ENCODE measurements at regions not wholly inside any gene's neighbourhood (a gene's known extent, or its start where the extent isn't known, plus 50 kb on each side); places are given as distances from the start of the nearest gene placed in this dataset.
"Not testable (repeated sequence)": the region's sequence is repeated elsewhere in the genome, so short reads cannot be mapped to it uniquely, and the experiment has no call there.

- WGBS, 2 donors: no CpG with 5 or more reads among the region's 89 CpGs
- intact Hi-C loops (cut with DNase I): not testable (repeated sequence)
These were observed 56.7 kb upstream of the GOLGA8R start for GRCh38 chr15:30470601-30471365.

GRCh38 chr15:30471366-30471749 is 57.3 kb upstream of the GOLGA8R start:
- H3K4me3 ChIP-seq: peak overlapping the region; percentile 38 to 73 (median 47)
- H3K9me3 ChIP-seq; H3K4me1 ChIP-seq; H3K27me3 ChIP-seq; DNase-seq; intact Hi-C loops (cut with DNase I); H3K36me3 ChIP-seq: not testable (repeated sequence)
- H3K27ac ChIP-seq: peak overlapping the region; percentile 62 to 89 (median 78)
- no CpG with 5 or more reads among the region's 34 CpGs for WGBS, 2 donors

More at GRCh38 chr15:30470601-30471365, 56.7 kb upstream of the GOLGA8R start:
- not testable (repeated sequence) for H3K27me3 ChIP-seq, H3K4me1 ChIP-seq, H3K9me3 ChIP-seq, H3K36me3 ChIP-seq, DNase-seq
- Histone ChIP-seq H3K27ac (peak overlapping the region; percentile 62 to 89 (median 78)), H3K4me3 (peak overlapping the region; percentile 38 to 73 (median 47))

DNA sequence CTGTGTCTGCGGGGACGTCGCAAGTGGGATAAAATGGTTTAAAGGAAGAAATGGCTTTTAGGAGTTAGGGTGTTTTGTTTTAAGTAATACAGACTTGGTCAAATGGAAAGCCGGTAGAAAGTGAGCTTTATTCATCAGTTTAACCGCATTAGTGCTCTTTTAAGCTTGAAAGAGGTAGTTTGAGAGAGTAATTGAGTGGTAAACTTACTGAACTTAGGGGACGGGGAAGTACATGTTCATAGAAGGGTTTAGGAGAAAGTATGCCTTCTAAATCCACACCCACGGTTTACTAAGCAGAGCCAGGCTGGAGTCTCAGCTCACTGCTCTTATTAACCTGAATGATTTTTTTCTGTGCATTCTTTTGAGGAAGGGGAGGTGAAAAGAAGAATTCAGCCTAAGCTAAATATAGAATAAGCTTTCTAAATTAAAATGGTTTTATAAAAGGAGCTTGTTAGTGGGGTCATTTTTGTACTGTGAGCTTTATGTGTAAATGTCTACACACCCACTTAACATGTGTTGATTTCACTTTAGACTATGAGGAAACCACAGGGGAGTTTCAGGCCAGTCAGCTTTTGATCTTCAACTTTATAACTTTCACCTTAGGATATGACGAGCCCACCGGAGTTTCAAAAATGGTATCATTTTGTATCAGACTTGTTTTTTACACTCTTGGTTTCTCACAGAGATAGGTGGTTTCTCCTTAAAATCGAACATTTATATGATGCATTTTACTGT is 57.9 kb upstream of the GOLGA8R start:
- H3K9me3 ChIP-seq; DNase-seq; H3K27me3 ChIP-seq; H3K4me1 ChIP-seq; intact Hi-C loops (cut with DNase I); H3K36me3 ChIP-seq; H3K27ac ChIP-seq; H3K4me3 ChIP-seq: not testable (repeated sequence)
- no CpG with 5 or more reads among the region's 10 CpGs for WGBS, 2 donors

DNA sequence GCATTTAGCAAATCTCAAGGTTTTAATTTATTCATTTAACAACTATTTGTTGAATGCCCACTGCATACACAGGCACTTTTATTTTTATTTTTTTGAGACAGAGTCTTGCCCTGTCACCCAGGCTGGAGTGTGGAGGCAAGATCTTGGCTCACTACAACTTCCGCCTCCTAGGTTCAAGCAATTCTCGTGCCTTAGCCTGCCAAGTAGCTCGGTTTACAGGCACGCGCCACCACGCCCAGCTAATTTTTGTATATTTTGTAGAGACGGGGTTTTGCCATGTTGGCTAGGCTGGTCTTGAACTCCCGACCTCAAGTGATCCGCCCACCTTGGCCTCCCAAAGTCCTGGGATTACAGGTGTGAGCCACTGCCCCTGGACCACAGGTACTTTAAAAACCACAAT is 67.0 kb upstream of the GOLGA8Q start:
- intact Hi-C loops (cut with DNase I); H3K4me1 ChIP-seq; DNase-seq; H3K4me3 ChIP-seq; H3K27ac ChIP-seq; H3K9me3 ChIP-seq; H3K36me3 ChIP-seq; H3K27me3 ChIP-seq: not testable (repeated sequence)
- WGBS, 2 donors: 88 to 97% methylated on average over 6 to 9 of the region's 9 CpGs

- intact Hi-C loops (cut with DNase I); H3K27me3 ChIP-seq; H3K4me3 ChIP-seq; H3K4me1 ChIP-seq; H3K27ac ChIP-seq; DNase-seq; H3K36me3 ChIP-seq; H3K9me3 ChIP-seq: not testable (repeated sequence)
- WGBS, 2 donors: 84 to 92% methylated on average over 5 to 8 of the region's 17 CpGs
These were observed 62.6 kb upstream of the GOLGA8Q start for GRCh38 chr15:30489237-30489636.

DNA sequence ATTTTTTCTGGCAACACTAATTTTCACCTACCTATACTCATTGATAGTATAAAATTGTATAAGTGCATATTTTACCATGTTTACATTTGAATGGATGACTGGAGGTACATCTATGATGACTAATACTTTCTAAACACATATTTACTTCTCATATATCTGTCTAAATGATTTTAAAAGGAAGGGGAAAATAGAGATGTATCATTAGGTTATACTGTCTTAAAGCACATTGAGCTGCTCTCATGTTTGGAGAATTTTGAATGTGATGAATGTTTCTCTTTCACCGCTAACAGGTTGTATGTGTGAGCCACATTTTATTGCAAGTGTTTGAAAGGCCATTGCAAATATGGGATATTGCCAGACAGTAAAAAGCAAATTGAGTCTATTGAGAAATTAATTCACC is 61.5 kb upstream of the GOLGA8Q start:
- H3K9me3 ChIP-seq; H3K36me3 ChIP-seq; H3K27ac ChIP-seq; H3K27me3 ChIP-seq; intact Hi-C loops (cut with DNase I); H3K4me1 ChIP-seq; H3K4me3 ChIP-seq; DNase-seq: not testable (repeated sequence)
- WGBS, 2 donors: 67 to 100% methylated on average over 1 of the region's 1 CpG

- WGBS, 2 donors: no CpG with 5 or more reads among the region's 1 CpG
- H3K27ac ChIP-seq; H3K36me3 ChIP-seq; DNase-seq; H3K9me3 ChIP-seq; H3K4me3 ChIP-seq; H3K4me1 ChIP-seq; intact Hi-C loops (cut with DNase I); H3K27me3 ChIP-seq: not testable (repeated sequence)
These were observed 57.9 kb upstream of the GOLGA8Q start for GRCh38 chr15:30493947-30494346.

DNA sequence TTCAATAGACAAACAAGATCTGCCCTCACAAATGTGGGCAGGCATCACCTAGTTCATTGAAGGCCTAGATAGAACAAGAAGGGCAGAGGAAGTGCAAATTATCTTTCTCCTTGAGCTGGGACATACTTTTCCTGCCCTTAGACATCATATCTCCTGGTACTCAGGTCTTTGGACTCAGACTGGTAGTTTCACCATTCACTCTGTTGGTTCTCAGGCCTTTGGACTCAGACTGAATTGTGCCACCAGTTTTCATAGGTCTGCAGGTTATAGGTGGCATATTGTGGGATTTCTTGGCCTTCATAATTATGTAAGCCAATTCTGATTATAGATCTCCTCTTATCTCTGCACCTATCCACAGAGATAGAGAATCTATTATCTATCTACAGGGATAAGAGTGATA is 54.6 kb upstream of the GOLGA8Q start:
- H3K9me3 ChIP-seq; H3K4me1 ChIP-seq; H3K27ac ChIP-seq; H3K27me3 ChIP-seq; DNase-seq; H3K36me3 ChIP-seq; intact Hi-C loops (cut with DNase I); H3K4me3 ChIP-seq: not testable (repeated sequence)

DNA sequence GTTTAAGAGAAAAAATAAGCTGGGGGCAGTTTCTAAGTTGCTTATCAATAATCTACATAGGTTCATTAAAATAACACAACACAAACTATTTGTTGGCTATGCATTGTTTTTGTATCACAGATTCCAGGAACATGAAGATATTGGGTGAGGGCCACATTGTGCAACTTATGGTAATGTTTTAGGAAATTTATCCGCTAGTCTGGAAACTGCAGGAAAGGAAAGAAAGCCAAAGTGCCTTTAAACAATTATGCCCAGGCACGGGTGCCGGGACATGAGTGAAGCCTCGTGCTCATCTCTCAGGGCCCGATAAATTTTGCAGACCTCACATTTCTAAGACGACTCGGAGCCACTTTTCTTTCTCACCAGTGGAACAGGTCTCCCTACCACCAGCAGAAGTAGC is 52.6 kb upstream of the GOLGA8Q start:
- H3K27me3 ChIP-seq; DNase-seq; intact Hi-C loops (cut with DNase I); H3K27ac ChIP-seq; H3K4me3 ChIP-seq; H3K4me1 ChIP-seq; H3K9me3 ChIP-seq; H3K36me3 ChIP-seq: not testable (repeated sequence)
- no CpG with 5 or more reads among the region's 7 CpGs for WGBS, 2 donors

DNA sequence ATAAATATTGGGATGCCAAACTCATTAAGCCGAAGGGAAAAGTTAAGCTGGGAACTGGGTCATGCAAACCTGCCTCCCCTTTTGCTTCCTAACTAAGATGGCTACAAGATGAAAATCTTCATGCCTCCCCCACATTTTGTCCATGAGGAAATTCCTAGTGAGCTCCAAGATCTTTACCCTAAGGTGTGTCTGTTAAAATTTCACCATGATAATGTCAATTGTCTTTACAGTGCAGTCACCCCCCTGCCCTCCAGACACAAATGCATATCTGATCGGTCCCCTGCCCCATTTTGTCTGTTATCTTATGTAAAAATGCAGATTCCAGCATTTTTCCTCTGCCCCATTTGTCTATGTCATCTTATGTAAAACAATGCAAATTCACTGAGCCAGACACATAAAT is 51.3 kb upstream of the GOLGA8Q start:
- intact Hi-C loops (cut with DNase I); H3K36me3 ChIP-seq; DNase-seq; H3K4me3 ChIP-seq; H3K27me3 ChIP-seq; H3K9me3 ChIP-seq; H3K27ac ChIP-seq; H3K4me1 ChIP-seq: not testable (repeated sequence)
- 88 to 100% methylated on average over 1 of the region's 2 CpGs for WGBS, 2 donors

Measured in esophagus squamous epithelium (tissue), 5 donors.